IMR-90 (cell line): ENCODE measurements at regions not wholly inside any gene's neighbourhood (a gene's known extent, or its start where the extent isn't known, plus 50 kb on each side); places are given as distances from the start of the nearest gene placed in this dataset.

ENCODE experiments used
- ATAC-seq: fragments of 200-7000 bp; cut with Tn5 transposase; 2 replicates; pipeline ENCODE4 v1.9.1; 2020; ENCODE audit warnings: low read depth, mild to moderate bottlenecking, moderate library complexity
- BruUV-seq: library from RNA; stranded (reverse); fragments of 400-500 nt; replicated peaks from 2 replicates; lab custom pipeline; 2021; lab: Mats Ljungman, UMichigan
- CTCF ChIA-PET: fragments of 300-600 bp; formaldehyde crosslinking; extraction: SDS; loops from one replicate; lab custom pipeline; 2021; ENCODE audit warnings: antibody characterized with exemption; lab: Yijun Ruan, JAX
- POLR2A ChIA-PET: fragments of 300-600 bp; sonication (Branson Sonifier 250); formaldehyde crosslinking; loops from one replicate; lab custom pipeline; 2022; ENCODE audit warnings: antibody characterized with exemption; ENCODE audit not compliant: unreplicated experiment; lab: Charles Lee
- DNase-seq: peaks from one replicate; pipeline ENCODE4 v3.0.0; 2013
- H2AFZ ChIP-seq: replicated peaks from 2 replicates; pipeline ENCODE3; 2013; ENCODE audit warnings: low read length, mild to moderate bottlenecking; ENCODE audit not compliant: poor library complexity
- H2AK5ac ChIP-seq: 2 replicates; pipeline ENCODE4 v1.6.1; 2013; ENCODE audit warnings: low read depth, low read length, inconsistent platforms
- H2AK9ac ChIP-seq: replicated peaks from 2 replicates; pipeline ENCODE3; 2013; ENCODE audit warnings: mild to moderate bottlenecking, low read depth, low read length, moderate library complexity; ENCODE audit not compliant: poor library complexity
- H2BK120ac ChIP-seq: 2 replicates; pipeline ENCODE4 v1.6.1; 2013; ENCODE audit warnings: low read depth, low read length, inconsistent platforms
- H2BK15ac ChIP-seq: 3 replicates; pipeline ENCODE4 v1.6.1; 2013; ENCODE audit warnings: low read depth, low read length, inconsistent platforms
- H2BK20ac ChIP-seq: 2 replicates; pipeline ENCODE4 v1.6.1; 2013; ENCODE audit warnings: low read depth, mild to moderate bottlenecking, inconsistent platforms, low read length, moderate library complexity
- H2BK5ac ChIP-seq: 2 replicates; pipeline ENCODE4 v1.6.1; 2013; ENCODE audit warnings: mild to moderate bottlenecking, low read depth, low read length, inconsistent platforms; ENCODE audit not compliant: poor library complexity, severe bottlenecking
- H3K14ac ChIP-seq: replicated peaks from 2 replicates; pipeline ENCODE4 v1.6.1; 2013; ENCODE audit warnings: low read depth, low read length, inconsistent platforms
- H3K18ac ChIP-seq: 2 replicates; pipeline ENCODE4 v1.6.1; 2013; ENCODE audit warnings: low read depth, low read length, control low read depth
- H3K23ac ChIP-seq: 2 replicates; pipeline ENCODE4 v1.6.1; 2013; ENCODE audit warnings: low read depth, low read length, inconsistent platforms
- H3K27ac ChIP-seq: 2 replicates; pipeline ENCODE4 v1.5.1; 2013; ENCODE audit warnings: mild to moderate bottlenecking, control low read depth, low read length; ENCODE audit not compliant: insufficient read depth
- H3K27me3 ChIP-seq: 2 replicates; pipeline ENCODE4 v1.6.1; 2013; ENCODE audit warnings: low read length; ENCODE audit not compliant: control insufficient read depth, insufficient read depth
- H3K36me3 ChIP-seq: 2 replicates; pipeline ENCODE4 v1.6.1; 2013; ENCODE audit warnings: low read length, mixed read lengths; ENCODE audit not compliant: control insufficient read depth, insufficient read depth
- H3K4ac ChIP-seq: 2 replicates; pipeline ENCODE4 v1.6.1; 2013; ENCODE audit warnings: low read depth, low read length, inconsistent platforms
- H3K4me1 ChIP-seq: 2 replicates; pipeline ENCODE4 v1.6.1; 2013; ENCODE audit warnings: low read length, mixed read lengths; ENCODE audit not compliant: control insufficient read depth, insufficient read depth
- H3K4me2 ChIP-seq: 2 replicates; pipeline ENCODE4 v1.6.1; 2013; ENCODE audit warnings: low read depth, mild to moderate bottlenecking, control low read depth, low read length, moderate library complexity
- H3K4me3 ChIP-seq: 2 replicates; pipeline ENCODE4 v1.5.1; 2013; ENCODE audit warnings: low read depth, mild to moderate bottlenecking, control low read depth, low read length, moderate library complexity; ENCODE audit not compliant: insufficient read depth
- H3K56ac ChIP-seq: 2 replicates; pipeline ENCODE4 v1.6.1; 2013; ENCODE audit warnings: low read length, inconsistent platforms; ENCODE audit not compliant: insufficient read depth; ENCODE audit errors: extremely low read depth
- H3K79me1 ChIP-seq, 2 experiments: 2 replicates each; pipeline ENCODE4 v1.6.1; 2013; ENCODE audit warnings: low read length in 2 of 2, inconsistent platforms in 1 of 2, low read depth in 1 of 2
- H3K9ac ChIP-seq: 2 replicates; pipeline ENCODE4 v1.6.1; 2013; ENCODE audit warnings: low read depth, low read length, control low read depth
- H3K9me1 ChIP-seq: 2 replicates; pipeline ENCODE4 v1.6.1; 2013; ENCODE audit warnings: low read length, inconsistent platforms; ENCODE audit not compliant: insufficient read depth
- H3K9me3 ChIP-seq: 2 replicates; pipeline ENCODE4 v1.6.1; 2013; ENCODE audit warnings: low read length; ENCODE audit not compliant: control insufficient read depth, insufficient read depth
- H4K20me1 ChIP-seq: 2 replicates; pipeline ENCODE4 v1.6.1; 2013; ENCODE audit warnings: low read length, inconsistent platforms; ENCODE audit not compliant: insufficient read depth
- H4K5ac ChIP-seq: 2 replicates; pipeline ENCODE4 v1.6.1; 2013; ENCODE audit warnings: mild to moderate bottlenecking, low read depth, low read length, control low read depth
- H4K8ac ChIP-seq, 2 experiments: 2 replicates each; pipeline ENCODE4 v1.6.1; 2013; ENCODE audit warnings: low read depth in 2 of 2, low read length in 2 of 2, control low read depth in 1 of 2, inconsistent platforms in 1 of 2
- H4K91ac ChIP-seq: 2 replicates; pipeline ENCODE4 v1.6.1; 2013; ENCODE audit warnings: low read depth, low read length, inconsistent platforms; ENCODE audit not compliant: insufficient read depth
- BHLHE40 ChIP-seq: fragments of 150-350 bp; IDR thresholded peaks from 2 replicates; pipeline ENCODE4 v1.6.1; 2016; ENCODE audit warnings: mild to moderate bottlenecking, low read depth, low read length
- CEBPB ChIP-seq: IDR thresholded peaks from 2 replicates; pipeline ENCODE4 v1.6.1; 2012; ENCODE audit warnings: low read depth, low read length, improper control_type of control experiment
- CHD1 ChIP-seq: IDR thresholded peaks from 2 replicates; pipeline ENCODE4 v1.6.1; 2012; ENCODE audit warnings: low read depth, low read length, improper control_type of control experiment
- FOS ChIP-seq: fragments of 150-350 bp; IDR thresholded peaks from 2 replicates; pipeline ENCODE4 v1.6.1; 2016; ENCODE audit warnings: low read depth, low read length
- MXI1 ChIP-seq: IDR thresholded peaks from 2 replicates; pipeline ENCODE4 v1.6.1; 2012; ENCODE audit warnings: low read depth, mild to moderate bottlenecking, low read length, moderate library complexity, borderline replicate concordance
- RAD21 ChIP-seq: IDR thresholded peaks from 2 replicates; pipeline ENCODE4 v1.6.1; 2012; ENCODE audit warnings: low read length, improper control_type of control experiment
- RCOR1 ChIP-seq: IDR thresholded peaks from 2 replicates; pipeline ENCODE4 v1.6.1; 2012; ENCODE audit warnings: mild to moderate bottlenecking, low read length, improper control_type of control experiment; ENCODE audit not compliant: insufficient replicate concordance
- WGBS, 2 experiments: methylation state at CpG; one replicate each; pipeline versions ENCODE4 v1.1.5 to v1.1.7; 2013; ENCODE audit warnings: missing lambda C conversion rate in 2 of 2; ENCODE audit not compliant: insufficient read length in 1 of 2; ENCODE audit errors: extremely low coverage in 2 of 2; 5-methylcytosine and 5-hydroxymethylcytosine counted together
- dilution Hi-C: fragments of 300-500 bp; cut with HindIII; formaldehyde crosslinking; loops from one replicate; pipeline ENCODE4 v1.14.3; 2018; ENCODE audit warnings: low sequenced_read_pairs; ENCODE audit not compliant: unreplicated experiment
- in situ Hi-C: fragments of 300-500 bp; cut with MboI; formaldehyde crosslinking; loops from 3 replicates; pipeline ENCODE4 v1.14.3; 2019; ENCODE audit warnings: low sequenced_read_pairs, inconsistent platforms, mixed read lengths
- intact Hi-C: fragments of 100-400 bp; cut with micrococcal nuclease; formaldehyde crosslinking; loops from 2 replicates; pipeline ENCODE4 v1.10.0; 2022
- TF ChIP-seq, protein P1 (sequence below): conservative IDR thresholded peaks from 2 replicates; pipeline ENCODE4 v1.5.1; 2012; ENCODE audit warnings: mild to moderate bottlenecking, low read depth, low read length, improper control_type of control experiment
- TF ChIP-seq, protein P2 (sequence below): fragments of 150-350 bp; IDR thresholded peaks from 2 replicates; pipeline ENCODE4 v1.6.1; 2017; ENCODE audit warnings: mild to moderate bottlenecking, antibody characterized with exemption, low read length, low read depth

DNA sequence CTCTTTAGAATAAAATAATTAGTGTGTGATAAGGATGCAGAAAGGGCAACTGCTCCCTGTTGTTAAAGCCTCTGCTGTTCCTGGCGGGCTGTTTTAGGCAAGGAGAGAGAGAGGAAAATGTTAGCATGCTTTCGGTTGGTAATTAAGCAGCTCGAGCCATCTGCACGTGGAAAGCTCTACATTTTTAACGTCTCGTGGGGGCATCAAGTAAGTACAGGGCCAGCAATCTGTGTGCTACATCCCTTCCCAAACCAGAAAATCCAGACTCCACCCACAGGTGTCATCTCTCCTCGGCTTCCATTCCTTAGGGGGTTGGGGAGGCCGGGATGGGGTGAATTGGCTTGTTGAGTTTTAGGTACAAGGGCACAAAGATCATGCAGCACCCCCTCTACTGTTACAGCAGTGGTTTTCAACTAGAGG, 62.4 kb upstream of the MARCHF10 start:
- Histone ChIP-seq H3K4me3 (no peak overlapping the region), H2BK5ac (no peak overlapping the region), H4K5ac (no peak overlapping the region), H3K4me1 (peaks cover 16% of the 10 kb centered on the region), H2BK120ac (no peak overlapping the region), H3K23ac (no peak overlapping the region), H3K27ac (no peak overlapping the region), H3K36me3 (no peaks in the 10 kb centered on the region), H3K14ac (no peak overlapping the region), H3K27me3 (peaks cover 2% of the 10 kb centered on the region; the same call in 1 of the 2 replicates), H3K56ac (no peak overlapping the region), H2AK9ac (peak overlapping the region; percentile 1), H3K4me2 (peak overlapping the region; percentile 50; the same call in 1 of the 2 replicates), H4K91ac (no peak overlapping the region), H3K18ac (peak overlapping the region; percentile 6; the same call in 1 of the 2 replicates), H3K79me1 (no peaks in the 10 kb centered on the region), H2BK20ac (no peak overlapping the region), H3K4ac (no peak overlapping the region), H3K9me3 (no peaks in the 10 kb centered on the region), H2BK15ac (no peak overlapping the region), H4K8ac (no peak overlapping the region), H2AK5ac (peak overlapping the region; percentile 79; the same call in 1 of the 2 replicates), H4K20me1 (no peaks in the 10 kb centered on the region), H2AFZ (peak overlapping the region; percentile 5), H3K9me1 (no peaks in the 10 kb centered on the region), H3K9ac (no peak overlapping the region)
- TF ChIP-seq MXI1 (no peak), CHD1 (no peak), RAD21 (no peak), RCOR1 (no peak), FOS (no peak), CEBPB (no peak), BHLHE40 (no peak)
- TF ChIP-seq, protein P1, sequence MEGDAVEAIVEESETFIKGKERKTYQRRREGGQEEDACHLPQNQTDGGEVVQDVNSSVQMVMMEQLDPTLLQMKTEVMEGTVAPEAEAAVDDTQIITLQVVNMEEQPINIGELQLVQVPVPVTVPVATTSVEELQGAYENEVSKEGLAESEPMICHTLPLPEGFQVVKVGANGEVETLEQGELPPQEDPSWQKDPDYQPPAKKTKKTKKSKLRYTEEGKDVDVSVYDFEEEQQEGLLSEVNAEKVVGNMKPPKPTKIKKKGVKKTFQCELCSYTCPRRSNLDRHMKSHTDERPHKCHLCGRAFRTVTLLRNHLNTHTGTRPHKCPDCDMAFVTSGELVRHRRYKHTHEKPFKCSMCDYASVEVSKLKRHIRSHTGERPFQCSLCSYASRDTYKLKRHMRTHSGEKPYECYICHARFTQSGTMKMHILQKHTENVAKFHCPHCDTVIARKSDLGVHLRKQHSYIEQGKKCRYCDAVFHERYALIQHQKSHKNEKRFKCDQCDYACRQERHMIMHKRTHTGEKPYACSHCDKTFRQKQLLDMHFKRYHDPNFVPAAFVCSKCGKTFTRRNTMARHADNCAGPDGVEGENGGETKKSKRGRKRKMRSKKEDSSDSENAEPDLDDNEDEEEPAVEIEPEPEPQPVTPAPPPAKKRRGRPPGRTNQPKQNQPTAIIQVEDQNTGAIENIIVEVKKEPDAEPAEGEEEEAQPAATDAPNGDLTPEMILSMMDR: no peak
- TF ChIP-seq, protein P2, sequence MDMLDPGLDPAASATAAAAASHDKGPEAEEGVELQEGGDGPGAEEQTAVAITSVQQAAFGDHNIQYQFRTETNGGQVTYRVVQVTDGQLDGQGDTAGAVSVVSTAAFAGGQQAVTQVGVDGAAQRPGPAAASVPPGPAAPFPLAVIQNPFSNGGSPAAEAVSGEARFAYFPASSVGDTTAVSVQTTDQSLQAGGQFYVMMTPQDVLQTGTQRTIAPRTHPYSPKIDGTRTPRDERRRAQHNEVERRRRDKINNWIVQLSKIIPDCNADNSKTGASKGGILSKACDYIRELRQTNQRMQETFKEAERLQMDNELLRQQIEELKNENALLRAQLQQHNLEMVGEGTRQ: no peak
- ATAC-seq (peak; percentile 15; the same call in 1 of the 2 replicates), DNase-seq (no peak)
- no TSS peak for BruUV-seq
- dilution Hi-C loops: no loop called here
- in situ Hi-C loops: no loop called here
- ChIA-PET CTCF (interaction anchor here (0.6 kb wide), 1 partner anchor 10 kb away, joined by 4 read pairs; no protein-coding TSS in a partner anchor), POLR2A (no interaction called here)
- intact Hi-C loops: no loop called here
- no CpG with 5 or more reads among the region's 8 CpGs for WGBS, 2 experiments
